H1 (cell line): ENCODE measurements at regions not wholly inside any gene's neighbourhood (a gene's known extent, or its start where the extent isn't known, plus 50 kb on each side); places are given as distances from the start of the nearest gene placed in this dataset.

Experiments used
- CTCF ChIA-PET: fragments of 300-600 bp; sonication (Branson Sonifier 250); formaldehyde crosslinking; loops from one replicate; lab custom pipeline; 2021; ENCODE audit not compliant: partially characterized antibody; lab: Charles Lee
- POLR2A ChIA-PET: fragments of 300-600 bp; sonication (Branson Sonifier 250); formaldehyde crosslinking; loops from one replicate; lab custom pipeline; 2021; ENCODE audit warnings: inconsistent platforms; ENCODE audit not compliant: partially characterized antibody; lab: Charles Lee
- DNase-seq, 2 experiments: peaks; one replicate each; pipeline versions ENCODE4 v3.0.0 to v3.0.0-alpha.2; 2010 to 2022; ENCODE audit warnings: low spot score in 2 of 2, low read depth in 1 of 2, mixed read lengths in 1 of 2
- FAIRE-seq: peaks from 2 replicates; lab custom pipeline; 2011; peaks lifted over from hg19 to GRCh38; lab: Jason Lieb, UNC
- H2AFZ ChIP-seq: 2 replicates; pipeline ENCODE4 v1.8.1; 2012; ENCODE audit warnings: low read length, inconsistent platforms
- H2AK5ac ChIP-seq: 2 replicates; pipeline ENCODE4 v1.6.1; 2013; ENCODE audit warnings: low read depth, low read length
- H2BK120ac ChIP-seq: replicated peaks from 2 replicates; pipeline ENCODE3; 2013; ENCODE audit warnings: low read depth, low read length, inconsistent platforms
- H2BK12ac ChIP-seq: 2 replicates; pipeline ENCODE4 v1.6.1; 2013; ENCODE audit warnings: low read depth, low read length
- H2BK15ac ChIP-seq: 2 replicates; pipeline ENCODE4 v1.6.1; 2013; ENCODE audit warnings: low read length
- H2BK20ac ChIP-seq: 2 replicates; pipeline ENCODE4 v1.6.1; 2013; ENCODE audit warnings: low read length
- H2BK5ac ChIP-seq: 2 replicates; pipeline ENCODE4 v1.6.1; 2013; ENCODE audit warnings: low read depth, low read length
- H3K14ac ChIP-seq: 2 replicates; pipeline ENCODE4 v1.6.1; 2013; ENCODE audit warnings: inconsistent platforms; ENCODE audit not compliant: insufficient read length
- H3K18ac ChIP-seq: 2 replicates; pipeline ENCODE4 v1.6.1; 2013; ENCODE audit warnings: low read length; ENCODE audit errors: extremely low read depth
- H3K23ac ChIP-seq: 2 replicates; pipeline ENCODE4 v1.6.1; 2013; ENCODE audit warnings: inconsistent platforms; ENCODE audit not compliant: insufficient read length
- H3K23me2 ChIP-seq: 2 replicates; pipeline ENCODE4 v1.6.1; 2013; ENCODE audit warnings: low read depth, low read length
- H3K27ac ChIP-seq: 2 replicates; pipeline ENCODE4 v1.6.1; 2011; ENCODE audit warnings: low read depth, low read length, inconsistent platforms
- H3K27me3 ChIP-seq, 4 experiments: replicated peaks in 1 of 4; 1 replicate in 1 of 4; 2 replicates in 3 of 4; pipeline versions ENCODE4 v1.6.1 to v1.8.1; 2011 to 2013; ENCODE audit warnings: low read length in 3 of 4, mild to moderate bottlenecking in 3 of 4, inconsistent platforms in 2 of 4, mixed read lengths in 2 of 4, moderate library complexity in 1 of 4; ENCODE audit not compliant: control insufficient read depth in 3 of 4, insufficient read depth in 3 of 4; ENCODE audit errors: extremely low read depth in 1 of 4
- H3K36me3 ChIP-seq, 4 experiments: 2 replicates each; pipeline versions ENCODE4 v1.6.1 to v1.8.1; 2011 to 2013; ENCODE audit warnings: mild to moderate bottlenecking in 4 of 4, low read length in 3 of 4, moderate library complexity in 2 of 4, control low read depth in 1 of 4, inconsistent platforms in 1 of 4; ENCODE audit not compliant: insufficient read depth in 4 of 4, control insufficient read depth in 2 of 4
- H3K4ac ChIP-seq: replicated peaks from 2 replicates; pipeline ENCODE3; 2013; ENCODE audit warnings: low read length, low read depth, mixed read lengths, inconsistent platforms; ENCODE audit not compliant: insufficient read length
- H3K4me1 ChIP-seq, 4 experiments: replicated peaks in 1 of 4; 1 replicate in 1 of 4; 2 replicates in 3 of 4; pipeline versions ENCODE4 v1.6.1 to v1.8.1; 2011 to 2013; ENCODE audit warnings: low read length in 3 of 4, inconsistent platforms in 2 of 4, mixed read lengths in 1 of 4; ENCODE audit not compliant: insufficient read depth in 4 of 4, control insufficient read depth in 3 of 4
- H3K4me2 ChIP-seq, 2 experiments: 2 replicates each; pipeline versions ENCODE4 v1.6.1 to v1.8.1; 2011 to 2013; ENCODE audit warnings: low read depth in 2 of 2, low read length in 2 of 2, control low read depth in 1 of 2, inconsistent platforms in 1 of 2, mild to moderate bottlenecking in 1 of 2; ENCODE audit not compliant: insufficient read depth in 1 of 2
- H3K4me3 ChIP-seq, 4 experiments: fragments of 200-600, 300-600 bp in 1 of 4; sonication (generic), shearing (Covaris generic), sonication (Bioruptor Twin) in 1 of 4; 2 replicates each; pipeline versions ENCODE4 v1.5.1 to v1.8.1; 2011 to 2016; ENCODE audit warnings: low read length in 4 of 4, low read depth in 3 of 4, control low read depth in 2 of 4, inconsistent platforms in 2 of 4, mild to moderate bottlenecking in 2 of 4, mixed read lengths in 1 of 4, moderate library complexity in 1 of 4; ENCODE audit not compliant: insufficient read depth in 2 of 4; ENCODE audit errors: extremely low read depth in 1 of 4
- H3K56ac ChIP-seq: replicated peaks from 2 replicates; pipeline ENCODE3; 2013; ENCODE audit warnings: low read depth, mild to moderate bottlenecking, mixed read lengths, low read length, inconsistent platforms; ENCODE audit not compliant: insufficient read length
- H3K79me1 ChIP-seq: 2 replicates; pipeline ENCODE4 v1.6.1; 2013; ENCODE audit warnings: low read depth, low read length, control low read depth
- H3K79me2 ChIP-seq, 2 experiments: 2 replicates each; pipeline versions ENCODE4 v1.6.1 to v1.8.1; 2012 to 2013; ENCODE audit warnings: low read length in 2 of 2, mild to moderate bottlenecking in 2 of 2, inconsistent platforms in 1 of 2; ENCODE audit not compliant: insufficient read depth in 2 of 2, control insufficient read depth in 1 of 2
- H3K9ac ChIP-seq, 4 experiments: replicated peaks in 1 of 4; 1 replicate in 1 of 4; 2 replicates in 3 of 4; pipeline versions ENCODE4 v1.6.1 to v1.8.1; 2011 to 2013; ENCODE audit warnings: low read depth in 3 of 4, low read length in 3 of 4, control low read depth in 2 of 4, mild to moderate bottlenecking in 2 of 4, moderate library complexity in 2 of 4, inconsistent platforms in 1 of 4; ENCODE audit errors: extremely low read depth in 1 of 4
- H3K9me3 ChIP-seq, 2 experiments: 2 replicates each; pipeline versions ENCODE4 v1.6.1 to v1.8.1; 2012 to 2013; ENCODE audit warnings: mild to moderate bottlenecking in 2 of 2, moderate library complexity in 2 of 2, control low read depth in 1 of 2, inconsistent platforms in 1 of 2, low read depth in 1 of 2, low read length in 1 of 2, mixed read lengths in 1 of 2; ENCODE audit not compliant: insufficient read depth in 2 of 2
- H4K20me1 ChIP-seq, 2 experiments: replicated peaks in 1 of 2; 2 replicates each; pipeline versions ENCODE3 to v1.8.1; 2011 to 2013; ENCODE audit warnings: inconsistent platforms in 2 of 2, low read length in 2 of 2, mild to moderate bottlenecking in 1 of 2; ENCODE audit not compliant: insufficient read depth in 2 of 2, control insufficient read depth in 1 of 2
- H4K5ac ChIP-seq: 2 replicates; pipeline ENCODE4 v1.6.1; 2013; ENCODE audit warnings: low read length, low read depth, mixed read lengths, inconsistent platforms; ENCODE audit not compliant: insufficient read length
- H4K8ac ChIP-seq: 2 replicates; pipeline ENCODE4 v1.8.0; 2013; ENCODE audit warnings: mild to moderate bottlenecking, moderate library complexity, low read length, inconsistent platforms; ENCODE audit not compliant: insufficient read depth; ENCODE audit errors: extremely low read depth
- H4K91ac ChIP-seq: replicated peaks from 2 replicates; pipeline ENCODE3; 2013; ENCODE audit warnings: low read length, mixed read lengths, inconsistent platforms; ENCODE audit not compliant: insufficient read length
- WGBS, 2 experiments: shearing (Covaris generic) in 1 of 2; methylation state at CpG; one replicate each; pipeline versions ENCODE4 v1.1.6 to v1.1.7; 2013 to 2015; ENCODE audit warnings: low lambda C conversion rate in 2 of 2, mixed read lengths in 2 of 2, inconsistent platforms in 1 of 2, low coverage in 1 of 2, missing lambda C conversion rate in 1 of 2; ENCODE audit not compliant: insufficient replicate concordance in 2 of 2, insufficient coverage in 1 of 2, insufficient read length in 1 of 2; ENCODE audit errors: extremely low coverage in 1 of 2, missing lambda C conversion rate in 1 of 2; 5-methylcytosine and 5-hydroxymethylcytosine counted together

- H3K9me3 ChIP-seq, result no peaks in the 10 kb centered on the region
- H3K79me1 ChIP-seq, result no peaks in the 10 kb centered on the region; the same call in 1 of the 2 replicates
- POLR2A ChIA-PET, result interaction anchor here (1.0 kb wide), 1 partner anchor 20 kb away, joined by 3 read pairs; no protein-coding TSS in a partner anchor
- H4K8ac ChIP-seq, result no peak overlapping the region
- CTCF ChIA-PET, result no interaction called here
- no peak overlapping the region for H3K9ac ChIP-seq
- H4K20me1 ChIP-seq, result no peaks in the 10 kb centered on the region
- H4K91ac ChIP-seq, result no peak overlapping the region
- H2BK20ac ChIP-seq, result no peak overlapping the region
- H2AFZ ChIP-seq, result no peak overlapping the region
- H3K79me2 ChIP-seq, result no peaks in the 10 kb centered on the region
- H3K27ac ChIP-seq, result no peak overlapping the region
- no peak overlapping the region for H2AK5ac ChIP-seq
- no peak overlapping the region for H3K4me2 ChIP-seq
- no peak overlapping the region for H3K23ac ChIP-seq
- H3K27me3 ChIP-seq, result no peaks in the 10 kb centered on the region
- H3K4ac ChIP-seq, result no peak overlapping the region
- H3K4me3 ChIP-seq, result no peak overlapping the region
- H2BK12ac ChIP-seq, result no peak overlapping the region
- DNase-seq (no peak), FAIRE-seq (no peak)
- 64% methylated on average over 1 of the region's 1 CpG; no CpG with 5 or more reads in 1 of the 2 experiments for WGBS, 2 experiments
- no peaks in the 10 kb centered on the region for H3K23me2 ChIP-seq
- H3K4me1 ChIP-seq, result peaks cover 0 to 2% (median 0%) of the 10 kb centered on the region in 4 experiments; a peak in 4 of 7 replicates
- no peak overlapping the region for H3K14ac ChIP-seq
- H3K18ac ChIP-seq, result no peak overlapping the region
- H2BK5ac ChIP-seq, result no peak overlapping the region
- H2BK120ac ChIP-seq, result no peak overlapping the region
- H3K56ac ChIP-seq, result no peak overlapping the region
- H4K5ac ChIP-seq, result no peak overlapping the region
- H3K36me3 ChIP-seq, result no peaks in the 10 kb centered on the region
- no peak overlapping the region for H2BK15ac ChIP-seq
These were observed 70.8 kb upstream of the SLC35B3 start for GRCh38 chr6:8506126-8506525.
